Hematopoietic multipotent progenitor cell (in vitro differentiated cells): ENCODE measurements at regions not wholly inside any gene's neighbourhood (a gene's known extent, or its start where the extent isn't known, plus 50 kb on each side); places are given as distances from the start of the nearest gene placed in this dataset.
"Not testable (repeated sequence)": the region's sequence is repeated elsewhere in the genome, so short reads cannot be mapped to it uniquely, and the experiment has no call there.

Source experiments
- DNase-seq, 3 donors: peaks; one replicate each; pipeline ENCODE4 v3.0.0-alpha.2; 2011 to 2015; ENCODE audit warnings: low read depth in 2 of 3, low spot score in 2 of 3

GRCh38 chr5:77871946-77872345 lies 95.8 kb upstream of the TBCA start:
- DNase-seq, result no peak

GRCh38 chr5:77871016-77871415 lies 94.9 kb upstream of the TBCA start:
- DNase-seq, result no peak

GRCh38 chr5:77869116-77869798 lies 93.1 kb upstream of the TBCA start:
- no peak for DNase-seq

GRCh38 chr5:77867914-77868313 lies 91.8 kb upstream of the TBCA start:
- DNase-seq, result no peak

GRCh38 chr5:77867194-77867691 lies 91.1 kb upstream of the TBCA start:
- peak in 1 of 3 donors; percentile 63 for DNase-seq

- no peak for DNase-seq
Observed at GRCh38 chr5:77866198-77866597, 90.1 kb upstream of the TBCA start.

- no peak for DNase-seq
Observed at GRCh38 chr5:77864997-77865396, 88.9 kb upstream of the TBCA start.

GRCh38 chr5:77863181-77863580 lies 87.0 kb upstream of the TBCA start:
- no peak for DNase-seq

- no peak for DNase-seq
Observed at GRCh38 chr5:77861576-77861975, 85.4 kb upstream of the TBCA start.

GRCh38 chr5:77859306-77859705 lies 83.2 kb upstream of the TBCA start:
- no peak for DNase-seq

- not testable (repeated sequence) for DNase-seq
Observed at GRCh38 chr5:77858678-77859077, 82.5 kb upstream of the TBCA start.

- no peak for DNase-seq
Observed at GRCh38 chr5:77855369-77855768, 79.2 kb upstream of the TBCA start.

GRCh38 chr5:77853353-77853907 lies 77.3 kb upstream of the TBCA start:
- no peak for DNase-seq

- peak in 2 of 3 donors; percentile 53 to 59 for DNase-seq
Observed at GRCh38 chr5:77852514-77853352, 76.6 kb upstream of the TBCA start.

GRCh38 chr5:77852068-77852513 lies 76.0 kb upstream of the TBCA start:
- DNase-seq, result no peak

GRCh38 chr5:77851176-77852067 lies 75.3 kb upstream of the TBCA start:
- DNase-seq, result no peak

GRCh38 chr5:77850536-77851175 lies 74.5 kb upstream of the TBCA start:
- no peak for DNase-seq

GRCh38 chr5:77849308-77849900 lies 73.3 kb upstream of the TBCA start:
- DNase-seq, result no peak

- DNase-seq, result no peak
Observed at GRCh38 chr5:77847814-77848290, 71.7 kb upstream of the TBCA start.

- no peak for DNase-seq
Observed at GRCh38 chr5:77847129-77847460, 71.0 kb upstream of the TBCA start.
